HFFc6 (cell line): ENCODE measurements at regions not wholly inside any gene's neighbourhood (a gene's known extent, or its start where the extent isn't known, plus 50 kb on each side); places are given as distances from the start of the nearest gene placed in this dataset.

Experiments
- DNase-seq: peaks from one replicate; pipeline ENCODE4 v3.0.0-alpha.2; 2018
- H3K27ac Mint-ChIP-seq: 2 replicates; pipeline ENCODE4 v1.8.0; 2020; ENCODE audit warnings: mild to moderate bottlenecking, mixed read lengths
- H3K27me3 Mint-ChIP-seq: 2 replicates; pipeline ENCODE4 v1.8.0; 2021; ENCODE audit warnings: mild to moderate bottlenecking, moderate library complexity, mixed read lengths; ENCODE audit not compliant: insufficient read depth
- H3K36me3 Mint-ChIP-seq: 2 replicates; pipeline ENCODE4 v1.8.0; 2021; ENCODE audit warnings: low read depth, mixed read lengths
- H3K4me1 Mint-ChIP-seq: 2 replicates; pipeline ENCODE4 v1.8.0; 2020; ENCODE audit warnings: low read depth, mixed read lengths
- H3K4me3 Mint-ChIP-seq: 2 replicates; pipeline ENCODE4 v1.8.0; 2020; ENCODE audit warnings: mild to moderate bottlenecking, moderate library complexity, mixed read lengths
- H3K9me3 Mint-ChIP-seq: 2 replicates; pipeline ENCODE4 v1.8.0; 2020; ENCODE audit warnings: mild to moderate bottlenecking, mixed read lengths
- TF ChIP-seq, protein P1 (sequence below): fragments of 200-600 bp; sonication (generic); IDR thresholded peaks from 2 replicates; pipeline ENCODE4 v1.5.0; 2021; ENCODE audit warnings: antibody characterized with exemption, mild to moderate bottlenecking

DNA sequence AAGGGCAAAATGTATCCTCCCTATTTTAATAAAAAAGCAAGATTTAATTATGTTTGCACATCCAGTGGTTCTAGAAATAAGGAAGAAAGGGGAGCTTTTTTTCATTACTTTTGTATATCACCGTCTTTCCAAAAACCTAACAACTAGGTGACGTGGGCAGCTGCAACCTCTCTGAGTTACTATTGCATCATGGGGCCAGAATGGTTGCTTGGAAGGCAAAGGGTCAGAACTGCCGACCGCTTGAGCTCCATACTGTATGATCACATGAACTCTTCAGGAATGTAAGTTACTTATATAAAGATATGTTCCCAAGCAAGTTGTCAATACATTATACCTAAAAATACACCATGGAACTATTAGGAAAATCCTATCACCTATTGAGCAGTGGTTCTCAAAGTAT lies 85.6 kb upstream of the HIVEP3 start:
- Mint-ChIP-seq H3K4me3 (no peak overlapping the region), H3K4me1 (peaks cover 10% of the 10 kb centered on the region; the same call in 1 of the 2 replicates), H3K27me3 (peaks cover 4% of the 10 kb centered on the region; the same call in 1 of the 2 replicates), H3K27ac (no peak overlapping the region), H3K9me3 (no peaks in the 10 kb centered on the region), H3K36me3 (no peaks in the 10 kb centered on the region)
- TF ChIP-seq, protein P1, sequence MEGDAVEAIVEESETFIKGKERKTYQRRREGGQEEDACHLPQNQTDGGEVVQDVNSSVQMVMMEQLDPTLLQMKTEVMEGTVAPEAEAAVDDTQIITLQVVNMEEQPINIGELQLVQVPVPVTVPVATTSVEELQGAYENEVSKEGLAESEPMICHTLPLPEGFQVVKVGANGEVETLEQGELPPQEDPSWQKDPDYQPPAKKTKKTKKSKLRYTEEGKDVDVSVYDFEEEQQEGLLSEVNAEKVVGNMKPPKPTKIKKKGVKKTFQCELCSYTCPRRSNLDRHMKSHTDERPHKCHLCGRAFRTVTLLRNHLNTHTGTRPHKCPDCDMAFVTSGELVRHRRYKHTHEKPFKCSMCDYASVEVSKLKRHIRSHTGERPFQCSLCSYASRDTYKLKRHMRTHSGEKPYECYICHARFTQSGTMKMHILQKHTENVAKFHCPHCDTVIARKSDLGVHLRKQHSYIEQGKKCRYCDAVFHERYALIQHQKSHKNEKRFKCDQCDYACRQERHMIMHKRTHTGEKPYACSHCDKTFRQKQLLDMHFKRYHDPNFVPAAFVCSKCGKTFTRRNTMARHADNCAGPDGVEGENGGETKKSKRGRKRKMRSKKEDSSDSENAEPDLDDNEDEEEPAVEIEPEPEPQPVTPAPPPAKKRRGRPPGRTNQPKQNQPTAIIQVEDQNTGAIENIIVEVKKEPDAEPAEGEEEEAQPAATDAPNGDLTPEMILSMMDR, result no peak
- DNase-seq, result no peak

DNA sequence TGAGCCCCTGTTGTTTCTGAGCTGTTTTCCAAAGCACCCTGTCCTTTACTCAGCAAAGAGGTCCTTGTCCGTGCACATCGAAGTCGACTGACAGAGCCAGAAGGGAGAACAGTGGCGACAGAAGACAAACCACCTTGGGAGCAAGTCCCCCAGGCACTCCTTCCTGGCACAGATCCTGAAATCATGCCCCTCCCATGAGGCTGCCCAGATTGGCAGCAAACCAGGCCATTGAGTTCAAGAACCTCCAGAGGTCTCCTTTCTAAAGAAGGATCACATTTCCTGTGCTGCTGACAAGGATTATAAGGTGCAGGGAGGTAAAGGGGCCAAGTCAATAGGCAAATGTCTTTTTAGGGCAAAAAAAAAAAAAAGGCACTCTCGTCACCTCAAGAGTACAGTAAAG lies 84.7 kb upstream of the HIVEP3 start:
- no peaks in the 10 kb centered on the region for H3K36me3 Mint-ChIP-seq
- no peak for DNase-seq
- TF ChIP-seq, protein P1, result no peak
- peaks cover 10% of the 10 kb centered on the region; the same call in 1 of the 2 replicates for H3K4me1 Mint-ChIP-seq
- no peaks in the 10 kb centered on the region for H3K9me3 Mint-ChIP-seq
- peaks cover 4% of the 10 kb centered on the region; the same call in 1 of the 2 replicates for H3K27me3 Mint-ChIP-seq
- H3K27ac Mint-ChIP-seq, result no peak overlapping the region
- H3K4me3 Mint-ChIP-seq, result no peak overlapping the region

- TF ChIP-seq, protein P1, result no peak
- H3K4me3 Mint-ChIP-seq, result no peak overlapping the region
- no peak overlapping the region for H3K27ac Mint-ChIP-seq
- H3K9me3 Mint-ChIP-seq, result no peaks in the 10 kb centered on the region
- H3K27me3 Mint-ChIP-seq, result peaks cover 4% of the 10 kb centered on the region; the same call in 1 of the 2 replicates
- DNase-seq, result no peak
- no peaks in the 10 kb centered on the region for H3K36me3 Mint-ChIP-seq
- H3K4me1 Mint-ChIP-seq, result peaks cover 8% of the 10 kb centered on the region; the same call in 1 of the 2 replicates
Measured at GRCh38 chr1:42002220-42002619, 83.5 kb upstream of the HIVEP3 start.

DNA sequence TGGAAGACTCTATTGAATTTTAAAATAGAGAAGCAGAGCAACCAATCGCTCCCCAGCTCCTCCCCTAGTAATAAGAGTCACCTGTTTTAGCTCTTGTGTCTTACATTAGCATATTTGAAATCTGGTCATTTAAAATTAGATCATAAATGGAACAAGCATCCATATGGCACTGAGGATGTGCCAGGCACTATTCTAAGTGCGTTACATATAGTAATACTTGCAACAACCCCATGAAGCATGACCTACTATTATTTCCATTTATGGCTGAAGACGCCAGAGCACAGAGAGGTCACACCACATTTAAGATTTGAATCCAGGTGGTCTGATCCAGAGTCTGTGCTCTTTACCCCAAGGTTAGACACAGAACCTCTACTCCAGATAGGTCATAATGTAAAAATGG lies 82.0 kb upstream of the HIVEP3 start:
- H3K27me3 Mint-ChIP-seq, result peaks cover 4% of the 10 kb centered on the region; the same call in 1 of the 2 replicates
- H3K9me3 Mint-ChIP-seq, result no peaks in the 10 kb centered on the region
- peaks cover 2% of the 10 kb centered on the region; the same call in 1 of the 2 replicates for H3K4me1 Mint-ChIP-seq
- H3K36me3 Mint-ChIP-seq, result no peaks in the 10 kb centered on the region
- TF ChIP-seq, protein P1, result no peak
- no peak for DNase-seq
- no peak overlapping the region for H3K4me3 Mint-ChIP-seq
- no peak overlapping the region for H3K27ac Mint-ChIP-seq

DNA sequence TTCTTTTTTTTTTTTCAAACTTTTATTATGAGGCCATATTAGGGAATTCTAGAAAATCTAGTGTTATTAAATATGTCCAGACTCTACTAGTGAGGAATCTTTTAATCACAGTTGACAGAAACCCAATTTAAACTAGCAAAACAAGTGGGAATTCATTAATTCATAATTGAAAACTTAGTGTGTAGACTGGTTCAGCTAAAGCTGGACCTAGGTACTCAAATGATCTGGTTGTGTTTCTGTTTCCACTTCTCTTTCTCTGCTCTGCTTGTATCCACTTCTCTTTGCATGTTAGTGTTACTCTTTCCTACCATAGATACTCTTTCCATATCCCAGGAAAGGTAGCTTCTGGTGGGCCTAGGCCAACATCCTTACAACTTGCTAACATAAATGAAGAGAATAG lies 81.2 kb upstream of the HIVEP3 start:
- H3K4me1 Mint-ChIP-seq, result peaks cover 11% of the 10 kb centered on the region
- H3K4me3 Mint-ChIP-seq, result no peak overlapping the region
- no peak overlapping the region for H3K27ac Mint-ChIP-seq

More for the DNA sequence above, 81.2 kb upstream of the HIVEP3 start:
- 0 out of 2 replicates have a peak, but pooled peaks cover under 1% of the 10 kb centered on the region for H3K9me3 Mint-ChIP-seq
- peaks cover 3% of the 10 kb centered on the region; the same call in 1 of the 2 replicates for H3K27me3 Mint-ChIP-seq
- TF ChIP-seq, protein P1, result no peak
- no peak for DNase-seq
- peaks cover under 1% of the 10 kb centered on the region; the same call in 1 of the 2 replicates for H3K36me3 Mint-ChIP-seq
